Neutrophil (primary cell): ENCODE measurements at regions not wholly inside any gene's neighbourhood (a gene's known extent, or its start where the extent isn't known, plus 50 kb on each side); places are given as distances from the start of the nearest gene placed in this dataset.
"Not testable (repeated sequence)": the region's sequence is repeated elsewhere in the genome, so short reads cannot be mapped to it uniquely, and the experiment has no call there.

ENCODE experiments used
- H3K27ac ChIP-seq: fragments of 200-600 bp; sonication (generic); 2 replicates; pipeline ENCODE4 v1.5.1; 2016; ENCODE audit warnings: mild to moderate bottlenecking, moderate library complexity
- H3K27me3 ChIP-seq: fragments of 200-600 bp; sonication (generic); 2 replicates; pipeline ENCODE4 v1.6.0; 2016; ENCODE audit warnings: mild to moderate bottlenecking
- H3K36me3 ChIP-seq: fragments of 200-600 bp; sonication (generic); 2 replicates; pipeline ENCODE4 v1.5.1; 2017
- H3K4me1 ChIP-seq, 2 experiments: fragments of 200-600 bp in 1 of 2; sonication (generic) in 1 of 2; 1 replicate in 1 of 2; 2 replicates in 1 of 2; pipeline versions ENCODE4 v1.5.1 to v1.6.1; 2013 to 2016; ENCODE audit warnings: low read depth in 1 of 2, low read length in 1 of 2, mild to moderate bottlenecking in 1 of 2, moderate library complexity in 1 of 2; ENCODE audit not compliant: control insufficient read depth in 1 of 2, insufficient read depth in 1 of 2
- H3K4me3 ChIP-seq, 2 experiments: fragments of 200-600 bp in 1 of 2; sonication (generic) in 1 of 2; 1 replicate in 1 of 2; 2 replicates in 1 of 2; pipeline ENCODE4 v1.5.1; 2013 to 2016; ENCODE audit warnings: low read depth in 1 of 2, low read length in 1 of 2, mild to moderate bottlenecking in 1 of 2, moderate library complexity in 1 of 2
- H3K9me3 ChIP-seq: fragments of 200-600 bp; sonication (generic); 2 replicates; pipeline ENCODE4 v1.5.1; 2016
- TF ChIP-seq, protein P1 (sequence below): fragments of 200-600 bp; sonication (generic); IDR thresholded peaks from 2 replicates; pipeline ENCODE4 v1.5.1; 2016; ENCODE audit warnings: antibody characterized with exemption

DNA sequence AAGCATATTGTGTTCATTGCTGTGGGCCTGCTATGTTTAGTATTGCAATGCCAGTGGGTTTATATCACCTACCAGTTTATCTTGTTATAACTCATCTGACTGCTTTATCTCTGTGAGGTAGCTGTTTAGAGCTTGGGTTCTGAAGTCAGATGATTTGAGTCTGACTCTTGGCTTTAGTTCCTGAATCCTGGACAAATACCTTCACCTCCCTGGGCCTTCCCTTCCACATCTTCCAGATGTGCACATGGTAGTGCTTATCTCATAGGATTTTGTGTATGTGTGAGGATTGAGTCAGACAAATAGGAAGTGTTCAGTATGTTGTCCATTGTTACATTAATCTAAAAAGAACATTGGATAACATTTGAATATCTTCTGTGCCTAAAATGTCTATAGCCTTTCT lies 63.5 kb upstream of the ANKRD10 start:
- TF ChIP-seq, protein P1, sequence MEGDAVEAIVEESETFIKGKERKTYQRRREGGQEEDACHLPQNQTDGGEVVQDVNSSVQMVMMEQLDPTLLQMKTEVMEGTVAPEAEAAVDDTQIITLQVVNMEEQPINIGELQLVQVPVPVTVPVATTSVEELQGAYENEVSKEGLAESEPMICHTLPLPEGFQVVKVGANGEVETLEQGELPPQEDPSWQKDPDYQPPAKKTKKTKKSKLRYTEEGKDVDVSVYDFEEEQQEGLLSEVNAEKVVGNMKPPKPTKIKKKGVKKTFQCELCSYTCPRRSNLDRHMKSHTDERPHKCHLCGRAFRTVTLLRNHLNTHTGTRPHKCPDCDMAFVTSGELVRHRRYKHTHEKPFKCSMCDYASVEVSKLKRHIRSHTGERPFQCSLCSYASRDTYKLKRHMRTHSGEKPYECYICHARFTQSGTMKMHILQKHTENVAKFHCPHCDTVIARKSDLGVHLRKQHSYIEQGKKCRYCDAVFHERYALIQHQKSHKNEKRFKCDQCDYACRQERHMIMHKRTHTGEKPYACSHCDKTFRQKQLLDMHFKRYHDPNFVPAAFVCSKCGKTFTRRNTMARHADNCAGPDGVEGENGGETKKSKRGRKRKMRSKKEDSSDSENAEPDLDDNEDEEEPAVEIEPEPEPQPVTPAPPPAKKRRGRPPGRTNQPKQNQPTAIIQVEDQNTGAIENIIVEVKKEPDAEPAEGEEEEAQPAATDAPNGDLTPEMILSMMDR, result no peak
- Histone ChIP-seq H3K4me1 (no peaks in the 10 kb centered on the region), H3K4me3 (no peak overlapping the region), H3K9me3 (no peaks in the 10 kb centered on the region), H3K27me3 (peaks cover 14% of the 10 kb centered on the region), H3K27ac (no peak overlapping the region), H3K36me3 (no peaks in the 10 kb centered on the region)

DNA sequence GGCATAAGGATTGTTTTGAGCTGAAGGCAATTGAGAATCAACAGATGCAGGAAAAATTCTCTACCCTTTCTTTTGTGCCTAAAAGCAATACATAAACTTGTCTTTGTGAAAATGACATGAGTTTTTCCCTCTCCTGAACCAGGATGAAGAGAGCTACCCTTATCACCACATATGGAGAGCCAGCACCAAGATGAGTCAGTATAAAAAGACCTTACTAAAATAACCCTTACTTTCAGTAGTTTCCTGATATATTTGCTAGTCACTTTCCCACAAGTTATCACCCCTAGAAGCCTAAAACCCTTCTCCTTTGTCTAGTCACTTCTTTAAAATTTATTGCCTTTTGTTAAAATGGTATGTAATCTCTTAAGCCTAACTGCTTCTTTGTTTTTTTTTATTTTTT lies 61.9 kb upstream of the ANKRD10 start:
- Histone ChIP-seq H3K36me3 (no peaks in the 10 kb centered on the region), H3K4me1 (no peaks in the 10 kb centered on the region), H3K27ac (no peak overlapping the region), H3K4me3 (no peak overlapping the region), H3K9me3 (no peaks in the 10 kb centered on the region), H3K27me3 (peaks cover 21% of the 10 kb centered on the region)
- TF ChIP-seq, protein P1, result no peak

DNA sequence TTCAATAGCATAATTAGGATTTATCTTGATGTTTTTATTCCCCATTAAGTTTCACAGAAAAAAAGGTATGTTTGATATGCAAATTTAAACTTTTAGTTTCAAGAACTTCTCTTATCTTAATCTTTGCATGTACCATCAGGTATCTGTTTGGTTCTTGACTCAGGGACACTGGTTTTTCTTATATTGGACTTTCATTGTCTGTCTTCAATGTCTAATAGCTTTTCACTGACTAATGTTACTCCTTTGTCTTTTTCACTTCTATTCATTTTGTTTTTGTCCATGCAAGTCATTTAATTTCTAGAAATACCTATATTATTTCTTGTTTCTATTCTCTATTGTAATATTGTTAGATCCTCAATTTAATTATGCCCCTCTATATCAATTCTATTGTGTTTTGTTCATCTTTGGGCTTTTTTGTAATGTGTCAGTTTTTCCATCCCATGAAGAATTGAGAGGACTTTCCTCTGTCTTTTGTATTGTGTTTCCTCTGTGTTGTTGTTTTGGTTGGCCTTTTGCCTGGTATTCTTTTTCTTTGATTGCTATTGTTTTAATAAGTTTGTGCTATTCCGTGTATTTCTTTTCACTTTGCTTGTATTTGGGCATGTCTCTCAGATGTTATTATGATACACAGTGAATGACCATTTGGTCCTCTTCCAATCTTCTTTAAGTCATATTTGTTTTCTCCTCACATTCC lies 58.3 kb upstream of the ANKRD10 start:
- no peak overlapping the region for H3K27ac ChIP-seq
- H3K4me3 ChIP-seq, result no peak overlapping the region
- H3K9me3 ChIP-seq, result no peaks in the 10 kb centered on the region
- TF ChIP-seq, protein P1, result no peak
- H3K27me3 ChIP-seq, result peaks cover 17% of the 10 kb centered on the region
- no peaks in the 10 kb centered on the region for H3K4me1 ChIP-seq
- no peaks in the 10 kb centered on the region for H3K36me3 ChIP-seq

DNA sequence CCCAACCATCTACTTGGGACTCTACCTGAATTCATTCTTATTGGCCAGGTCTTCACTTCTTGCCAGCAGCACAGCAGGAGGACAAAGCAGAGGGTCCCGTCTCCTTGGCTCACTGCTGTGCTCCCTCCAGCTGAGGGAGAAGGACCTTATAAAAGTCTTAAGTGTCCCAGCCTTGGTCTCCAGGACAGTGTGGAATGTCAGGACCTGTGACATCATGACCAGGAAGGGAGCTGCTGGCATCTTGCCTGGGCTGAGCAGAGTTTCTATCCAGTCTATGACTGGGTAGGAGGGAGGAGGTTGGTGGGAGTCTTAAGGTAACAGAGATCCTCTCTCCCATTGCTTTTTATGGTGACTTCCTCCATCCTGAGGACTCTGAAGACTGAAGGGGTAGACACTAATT lies 56.6 kb upstream of the ANKRD10 start:
- Histone ChIP-seq H3K4me1 (no peaks in the 10 kb centered on the region), H3K36me3 (no peaks in the 10 kb centered on the region)
- TF ChIP-seq, protein P1, result no peak

DNA sequence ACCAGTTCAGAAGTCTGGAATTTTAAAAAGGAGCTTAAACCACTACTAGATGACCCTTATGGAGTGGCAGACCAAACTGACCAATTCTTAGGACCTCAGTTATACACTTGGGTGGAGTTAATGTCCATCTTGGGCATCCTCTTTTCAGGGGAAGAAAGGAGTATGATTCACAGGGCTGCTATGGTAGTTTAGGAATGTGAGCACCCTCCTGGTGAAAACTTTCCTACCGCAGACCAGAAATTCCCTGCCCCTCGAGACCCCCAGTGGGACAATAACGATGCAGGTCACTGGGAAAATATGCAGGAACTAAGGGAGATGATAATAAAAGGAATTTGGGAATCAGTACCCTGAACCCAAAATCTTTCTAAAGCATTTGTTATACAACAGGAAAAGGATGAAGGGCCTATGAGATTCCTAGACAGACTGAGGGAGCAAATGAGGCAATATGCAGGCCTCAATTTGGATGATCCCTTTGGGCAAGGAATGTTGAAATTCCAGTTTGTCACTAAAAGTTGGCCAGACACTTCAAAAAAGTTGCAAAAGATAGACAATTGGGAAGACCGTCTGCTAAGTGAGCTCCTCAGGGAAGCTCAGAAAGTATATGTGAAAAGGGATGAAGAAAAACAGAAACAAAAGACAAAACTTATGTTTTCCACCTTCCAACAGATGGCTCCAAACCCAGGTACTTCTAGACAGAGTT lies 52.4 kb upstream of the ANKRD10 start:
- not testable (repeated sequence) for H3K9me3 ChIP-seq, H3K27me3 ChIP-seq, H3K4me1 ChIP-seq, H3K4me3 ChIP-seq, H3K27ac ChIP-seq, H3K36me3 ChIP-seq

More for the DNA sequence above, 56.6 kb upstream of the ANKRD10 start:
- Histone ChIP-seq H3K9me3 (no peaks in the 10 kb centered on the region), H3K4me3 (no peak overlapping the region), H3K27me3 (peaks cover 16% of the 10 kb centered on the region), H3K27ac (no peak overlapping the region)

DNA sequence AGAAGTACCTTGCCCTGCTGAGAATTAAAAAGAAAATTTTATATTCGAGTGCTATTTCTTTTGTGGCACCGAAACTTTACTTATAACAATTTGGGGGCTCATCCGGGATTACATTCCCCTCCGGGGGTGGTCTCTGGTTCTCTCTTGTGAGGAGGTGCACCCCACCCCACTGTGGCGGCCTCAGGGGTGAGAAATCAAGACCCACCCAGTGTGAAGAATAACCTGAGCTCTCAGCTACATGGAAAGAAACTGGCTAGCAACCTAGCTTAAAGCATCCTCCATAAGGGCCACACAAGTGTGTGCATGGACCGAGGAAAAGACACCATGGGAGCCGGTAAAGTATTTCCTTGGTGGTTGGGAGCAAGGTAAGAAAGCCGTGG lies 50.9 kb upstream of the ANKRD10 start:
- Histone ChIP-seq H3K36me3 (no peaks in the 10 kb centered on the region), H3K4me3 (no peak overlapping the region), H3K27me3 (no peaks in the 10 kb centered on the region), H3K27ac (no peak overlapping the region), H3K9me3 (peaks cover 5% of the 10 kb centered on the region), H3K4me1 (no peaks in the 10 kb centered on the region)
- TF ChIP-seq, protein P1, result no peak
